ENCODE measurements at regions not wholly inside any gene's neighbourhood (a gene's known extent, or its start where the extent isn't known, plus 50 kb on each side); places are given as distances from the start of the nearest gene placed in this dataset.
A peak's percentile ranks its signal among the peaks of the same experiment; 100 is the strongest.
"Not testable (repeated sequence)": the region's sequence is repeated elsewhere in the genome, so short reads cannot be mapped to it uniquely, and the experiment has no call there.

- DNase-seq (ENCODE audit: low read depth): no peak
Observed at GRCh38 chr21:18104802-18105201, 139.8 kb upstream of the CHODL start.

DNA sequence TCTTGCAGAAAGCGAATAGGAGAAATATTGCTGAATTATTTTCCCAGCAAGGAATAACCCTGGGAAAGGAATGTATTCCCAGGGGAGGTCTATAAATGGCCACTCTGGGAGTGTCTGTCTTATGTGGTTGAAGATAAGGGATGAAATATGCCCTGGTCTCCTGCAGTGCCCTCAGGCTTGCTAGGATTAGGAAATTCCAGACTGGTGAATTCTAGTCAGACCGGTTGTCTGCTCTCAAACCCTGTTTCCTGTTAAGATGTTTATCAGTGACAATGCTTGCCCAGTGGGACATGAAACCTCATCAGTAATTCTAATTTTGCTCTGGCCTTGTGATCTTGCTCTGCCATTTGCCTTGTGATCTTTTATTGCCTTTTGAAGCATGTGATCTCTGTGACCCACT is 148.2 kb upstream of the CHODL start:
- not testable (repeated sequence) for DNase-seq (ENCODE audit: low read depth)

GRCh38 chr21:18089786-18090185 is 154.8 kb upstream of the CHODL start:
- no peak for DNase-seq (ENCODE audit: low read depth)

DNA sequence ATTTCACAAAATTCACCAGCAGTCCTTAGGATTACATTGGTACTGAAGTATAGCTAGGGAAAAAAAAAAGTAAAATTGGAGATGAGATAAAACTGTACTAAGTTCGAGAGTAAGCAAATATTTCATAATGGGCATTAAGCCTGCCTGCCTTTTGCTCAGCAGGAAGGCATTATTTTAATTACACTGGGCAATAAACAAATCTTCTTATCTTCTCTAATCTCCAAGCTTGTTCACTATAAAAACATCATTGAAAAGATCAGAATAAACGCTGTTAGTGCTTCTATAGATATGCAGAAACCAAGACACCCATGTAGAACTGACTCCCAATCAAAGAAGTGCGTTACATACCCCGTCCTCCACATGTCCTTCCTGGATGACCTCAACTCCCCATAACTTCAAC is 174.2 kb upstream of the CHODL start:
- no peak for DNase-seq (ENCODE audit: low read depth)

DNA sequence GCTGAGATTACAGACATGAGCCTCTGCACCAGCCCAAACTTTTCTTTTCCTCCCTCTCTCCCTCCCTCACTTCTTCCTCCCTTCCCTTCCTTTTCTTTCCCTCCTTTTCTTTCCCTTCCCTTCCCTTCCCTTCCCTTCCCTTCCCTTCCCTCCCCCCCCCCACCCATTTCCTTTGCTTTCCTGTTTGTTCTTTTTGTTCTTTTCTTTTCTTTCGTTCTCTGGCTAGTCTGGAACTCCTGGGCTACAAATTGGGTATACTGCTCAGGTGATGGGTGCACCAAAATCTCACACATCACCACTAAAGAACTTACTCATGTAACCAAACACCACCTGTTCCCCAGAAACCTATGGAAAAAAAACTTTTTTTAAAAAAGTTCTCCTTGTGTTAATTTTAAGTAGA is 174.8 kb upstream of the CHODL start:
- no peak for DNase-seq (ENCODE audit: low read depth)

DNA sequence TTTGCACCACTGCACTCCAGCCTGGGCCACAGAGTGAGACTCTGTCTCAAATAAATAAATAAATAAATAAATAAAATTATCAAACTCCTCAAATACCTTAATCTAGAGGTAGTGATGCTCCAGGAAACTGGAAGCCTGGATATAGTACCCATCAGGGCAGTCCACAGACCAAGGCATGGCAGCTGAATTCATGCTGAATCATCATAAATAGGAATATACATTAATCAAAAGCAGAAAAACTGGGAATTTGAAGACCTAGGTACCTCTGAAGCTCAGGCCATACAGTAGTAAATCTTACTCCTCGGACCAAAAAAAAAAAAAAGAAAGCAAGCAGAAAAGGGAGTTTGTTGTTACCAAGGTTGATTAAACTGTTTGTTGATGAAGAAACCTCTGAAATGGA is 184.2 kb upstream of the CHODL start:
- DNase-seq (ENCODE audit: low read depth): no peak

DNA sequence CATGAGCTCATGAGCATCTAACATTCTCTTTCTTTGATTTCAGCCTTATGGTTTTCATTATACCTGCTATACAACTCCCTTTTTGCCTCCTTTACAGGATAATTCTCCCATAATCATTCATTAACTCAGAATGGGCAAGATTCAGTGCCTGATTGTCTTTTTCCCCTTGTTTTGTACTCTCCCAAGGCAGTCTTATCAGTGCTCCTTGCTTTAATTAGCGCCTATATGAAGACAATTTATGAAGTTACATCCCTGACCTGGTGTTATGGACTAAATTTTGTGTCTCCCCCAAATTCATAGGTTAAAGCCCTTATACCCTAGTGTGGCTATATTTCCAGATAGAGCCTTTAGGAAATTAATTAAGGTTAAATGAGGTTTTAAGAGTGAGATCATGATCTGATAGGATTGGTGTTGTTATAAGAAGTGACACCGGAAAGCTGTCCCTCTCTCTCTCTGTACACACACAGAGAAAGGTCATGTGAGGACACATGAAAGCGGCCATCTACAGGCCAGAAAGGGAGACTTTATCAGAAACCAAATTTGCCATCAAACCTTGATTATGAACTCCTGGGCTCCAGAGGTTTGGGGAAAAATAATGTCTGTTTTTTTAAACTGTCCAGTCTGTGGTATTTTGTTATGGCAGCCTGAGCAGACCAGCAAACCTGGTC is 185.8 kb upstream of the CHODL start:
- no peak for DNase-seq (ENCODE audit: low read depth)

DNA sequence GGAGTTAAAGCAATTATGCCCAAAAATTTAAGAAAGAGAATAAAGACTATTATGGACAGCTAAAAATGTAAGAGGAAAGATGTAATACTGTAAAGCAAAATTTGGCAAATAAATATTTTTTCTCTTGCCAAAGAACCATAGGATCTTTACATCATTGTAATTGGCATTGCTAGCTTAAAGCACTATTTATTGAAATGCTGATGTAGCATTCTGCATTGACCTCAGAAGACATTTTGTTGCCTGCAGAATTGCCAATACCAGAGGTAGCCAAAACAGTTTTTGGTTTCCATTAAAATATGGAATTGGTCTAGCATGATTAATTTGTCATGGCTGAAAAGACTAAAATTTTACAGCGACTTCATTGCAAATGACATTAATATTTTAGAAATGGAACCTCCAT is 191.5 kb upstream of the CHODL start:
- no peak for DNase-seq (ENCODE audit: low read depth)

- DNase-seq (ENCODE audit: low read depth): no peak
Observed at GRCh38 chr21:18049461-18049860, 195.2 kb upstream of the CHODL start.

DNA sequence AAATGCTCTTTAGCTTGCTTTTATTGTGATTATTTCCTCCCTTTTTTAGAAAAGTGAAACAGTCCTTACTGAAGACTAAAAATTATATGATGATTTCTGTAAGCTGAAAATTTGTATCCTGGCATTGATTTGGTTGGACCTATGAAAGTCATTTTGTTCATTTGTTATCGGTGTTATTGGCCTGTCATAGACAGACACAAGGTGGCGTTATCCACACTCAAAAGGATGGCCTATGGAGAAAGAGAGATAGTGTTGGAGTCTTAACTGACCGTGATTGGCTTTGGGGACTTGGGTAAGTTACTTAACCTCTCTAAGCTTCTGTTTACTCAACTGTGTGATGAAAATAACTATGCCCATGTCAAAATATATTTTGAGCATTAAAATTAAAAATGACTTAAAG is 203.6 kb upstream of the CHODL start:
- DNase-seq (ENCODE audit: low read depth): peak; percentile 1

- DNase-seq (ENCODE audit: low read depth): no peak
Observed at GRCh38 chr21:18030248-18030647, 211.1 kb upstream of the C21orf91 start.

DNA sequence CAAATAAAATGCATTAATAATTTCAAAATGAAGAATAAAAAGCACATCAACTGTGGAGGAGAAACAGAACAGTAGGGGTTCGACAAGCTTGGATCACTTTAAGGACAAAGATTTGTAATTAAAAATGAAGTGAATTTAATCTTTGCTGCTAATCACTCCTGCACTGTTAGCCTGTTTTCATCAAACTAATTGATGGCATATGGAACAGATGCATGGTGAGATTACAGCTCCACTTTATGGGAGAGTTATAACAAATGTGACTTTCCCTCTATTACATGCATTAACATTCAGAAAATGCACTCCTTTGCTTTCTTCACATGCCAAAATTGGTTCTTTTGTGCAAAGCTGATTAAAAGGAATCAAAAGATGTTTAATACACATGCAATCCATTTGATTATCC is 207.2 kb upstream of the C21orf91 start:
- no peak for DNase-seq (ENCODE audit: low read depth)

DNA sequence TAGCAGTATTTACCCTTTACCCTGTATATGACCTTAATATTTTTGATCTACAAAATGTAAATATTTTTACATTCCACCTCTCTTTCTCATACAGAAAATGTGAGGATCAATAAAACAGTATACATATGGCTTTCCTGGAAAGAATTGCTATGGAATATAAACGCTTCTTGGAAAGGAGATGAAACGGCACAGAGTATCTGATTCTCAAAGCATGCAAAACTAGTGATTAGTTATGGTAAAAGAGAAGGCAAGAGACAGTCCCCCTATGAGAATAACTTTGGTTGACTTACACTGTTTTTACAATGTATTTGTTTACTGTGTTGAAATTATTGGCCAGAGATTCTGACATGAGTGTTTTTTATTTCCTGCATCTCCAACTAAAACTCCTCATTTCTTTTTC is 204.6 kb upstream of the C21orf91 start:
- DNase-seq (ENCODE audit: low read depth): no peak

GRCh38 chr21:18023157-18023556 is 204.0 kb upstream of the C21orf91 start:
- no peak for DNase-seq (ENCODE audit: low read depth)

DNA sequence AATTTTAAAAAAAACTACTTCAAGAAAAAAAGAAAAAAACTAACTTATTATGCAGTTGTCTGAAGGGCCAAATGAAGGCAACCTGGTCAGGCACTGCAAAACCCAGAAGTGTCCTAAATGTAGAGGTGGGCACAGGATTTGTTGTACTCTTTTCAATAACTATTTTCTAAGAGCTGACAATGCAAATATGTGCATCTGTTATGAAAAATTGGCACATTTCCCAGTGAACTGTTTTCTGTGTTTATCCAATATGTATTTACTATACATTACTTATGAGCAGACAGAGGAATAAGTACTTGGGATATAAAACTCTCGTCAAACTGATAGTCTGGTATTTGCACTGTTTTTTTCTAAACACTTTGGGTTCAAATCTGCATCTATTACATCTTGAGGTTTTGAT is 188.0 kb upstream of the C21orf91 start:
- no peak for DNase-seq (ENCODE audit: low read depth)

DNA sequence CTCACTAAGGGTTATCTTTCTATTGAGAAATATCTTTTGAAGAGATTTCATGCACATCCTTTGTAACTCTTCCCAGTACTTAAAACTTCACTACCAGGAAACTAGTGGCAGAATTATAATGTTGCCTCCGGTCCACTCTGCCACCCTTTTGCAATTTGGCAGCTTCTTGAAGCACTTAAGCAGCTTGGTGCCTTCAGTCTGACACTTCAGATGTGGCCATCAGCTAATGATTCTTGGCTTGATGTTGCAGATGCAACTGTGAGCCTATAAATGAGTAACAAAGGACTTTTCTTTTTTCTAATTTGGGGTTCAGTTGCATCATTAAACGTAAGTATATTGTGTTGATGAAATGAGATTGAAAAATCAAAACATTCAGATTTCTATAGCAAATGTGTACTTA is 187.5 kb upstream of the C21orf91 start:
- DNase-seq (ENCODE audit: low read depth): no peak

DNA sequence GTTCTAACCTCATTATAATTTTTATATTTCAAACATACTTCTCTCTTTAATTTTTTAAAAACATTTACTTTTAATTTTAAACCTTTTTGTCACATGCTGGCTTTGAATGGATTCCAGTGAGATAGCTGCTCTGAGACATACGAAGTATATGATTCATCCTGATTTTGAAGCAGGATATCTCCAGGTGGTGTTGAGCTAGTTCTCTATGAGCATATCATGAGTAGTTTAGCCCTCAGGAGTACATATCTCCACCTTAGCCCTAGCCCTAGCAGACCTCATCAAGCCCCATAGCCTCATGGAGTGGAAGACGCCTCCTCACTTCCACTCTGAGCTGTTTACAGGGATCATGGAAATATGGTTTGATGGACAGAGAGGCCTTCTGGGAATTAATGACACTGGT is 183.2 kb upstream of the C21orf91 start:
- no peak for DNase-seq (ENCODE audit: low read depth)

DNA sequence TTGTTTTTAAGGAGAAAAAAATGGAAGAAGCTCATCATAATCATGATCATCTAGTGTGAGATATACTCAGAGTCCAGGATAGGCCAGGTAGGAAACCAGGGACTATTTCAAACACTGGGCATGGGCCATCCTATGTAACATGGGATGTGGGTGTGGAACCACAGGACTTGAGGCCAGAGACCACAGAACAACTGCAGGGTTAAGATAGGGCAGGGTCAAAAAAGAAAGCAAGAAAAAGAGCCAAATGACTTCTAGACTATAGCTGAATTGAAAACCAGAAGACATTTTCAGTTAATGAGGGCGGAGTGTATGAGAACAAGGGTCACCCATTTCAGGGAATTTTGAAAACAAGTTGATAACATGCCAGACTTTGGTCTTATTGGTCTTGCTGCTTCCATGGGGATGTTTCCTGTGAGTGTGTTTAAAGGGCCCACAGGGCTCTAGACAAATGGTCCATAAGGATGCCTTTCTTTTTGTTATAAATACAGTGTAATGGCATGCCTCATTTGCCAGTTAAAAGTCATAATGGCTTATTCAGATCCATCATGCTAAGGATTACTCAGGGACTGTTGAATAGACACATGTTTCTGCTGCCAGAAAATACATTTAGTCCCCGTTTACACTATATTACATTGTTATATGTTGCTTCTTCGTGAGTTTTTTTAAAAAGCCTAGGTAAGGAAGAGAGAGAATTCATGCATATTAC is 182.0 kb upstream of the C21orf91 start:
- no peak for DNase-seq (ENCODE audit: low read depth)

GRCh38 chr21:17998599-17998998 is 179.4 kb upstream of the C21orf91 start:
- DNase-seq (ENCODE audit: low read depth): not testable (repeated sequence)

DNA sequence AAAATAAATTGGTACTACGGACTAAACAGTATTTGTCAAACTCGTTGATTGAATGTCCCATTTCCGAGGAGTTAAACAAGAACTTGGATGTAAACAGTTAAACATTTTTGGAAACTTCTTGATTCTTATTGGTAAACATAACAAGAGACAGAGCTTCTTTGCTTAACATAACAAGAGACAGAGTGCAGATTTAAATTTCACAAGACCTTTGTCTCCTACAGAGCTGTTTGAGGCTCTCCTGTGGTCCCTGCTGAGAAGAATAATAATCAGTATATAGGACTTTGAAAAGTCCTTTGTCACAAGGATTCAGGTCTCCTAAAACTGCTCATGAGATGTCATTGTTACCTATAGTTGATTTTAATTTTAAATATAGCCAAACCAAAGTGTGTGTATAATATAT is 170.6 kb upstream of the C21orf91 start:
- DNase-seq (ENCODE audit: low read depth): no peak

GRCh38 chr21:17988102-17988437 is 168.9 kb upstream of the C21orf91 start:
- no peak for DNase-seq (ENCODE audit: low read depth)

- DNase-seq (ENCODE audit: low read depth): no peak
Observed at GRCh38 chr21:17987382-17988101, 168.4 kb upstream of the C21orf91 start.

DNA sequence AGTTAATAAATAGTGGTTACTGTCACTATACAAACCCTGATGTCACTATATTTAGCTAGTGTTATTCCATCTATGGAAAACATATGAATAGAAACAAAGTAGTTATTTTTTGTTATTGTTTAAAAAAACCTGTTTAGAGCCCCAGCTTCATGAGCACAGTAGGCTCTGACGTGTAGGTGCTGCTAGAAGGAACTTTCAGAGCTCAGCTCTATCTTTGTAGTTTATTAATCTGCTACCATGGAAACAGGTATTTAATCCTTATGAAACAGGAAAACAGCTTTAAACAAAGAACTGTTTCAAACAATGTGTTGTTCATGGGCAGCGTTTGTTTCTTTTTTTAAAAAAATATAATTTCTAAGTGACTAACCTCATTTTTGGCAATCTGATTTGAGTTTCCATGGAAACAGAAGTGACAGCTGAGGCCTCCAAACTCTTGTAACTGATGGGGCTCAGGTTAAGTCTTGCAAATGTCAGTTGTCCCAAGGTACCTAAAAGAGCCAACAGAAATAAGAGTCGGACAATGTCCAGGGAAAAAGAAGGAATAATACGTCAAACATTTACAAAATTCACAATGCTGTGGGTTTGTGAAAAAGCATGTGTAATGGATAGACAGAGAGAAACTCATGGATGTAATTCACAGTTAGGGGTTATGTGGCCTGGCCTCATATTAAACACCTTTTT is 162.0 kb upstream of the C21orf91 start:
- no peak for DNase-seq (ENCODE audit: low read depth)
